ENCODE measurements at regions not wholly inside any gene's neighbourhood (a gene's known extent, or its start where the extent isn't known, plus 50 kb on each side); places are given as distances from the start of the nearest gene placed in this dataset.

DNA sequence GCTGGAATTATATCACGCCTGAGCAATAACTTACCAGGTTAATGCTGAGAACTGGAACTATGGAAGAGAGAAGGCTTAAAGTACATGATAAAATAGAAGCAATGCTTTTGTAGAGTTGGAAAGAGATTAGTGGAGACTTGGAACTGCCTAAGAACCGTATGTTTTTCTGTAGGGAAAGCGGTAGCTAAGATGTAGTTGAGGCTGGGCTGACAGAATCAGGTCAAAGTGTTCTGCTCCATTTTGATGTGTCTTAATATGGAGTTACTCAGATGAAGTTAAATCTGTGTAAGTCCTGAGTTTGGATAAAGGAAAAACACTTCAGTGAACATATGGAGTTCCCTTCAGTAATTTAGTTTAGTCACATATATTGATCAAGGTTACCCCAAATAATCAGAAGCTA lies 860.9 kb upstream of the CXADR start:
- Histone ChIP-seq H3K9me3 (replicated peaks in 1 of 2; ENCODE audit: control insufficient read depth in 2 of 2, insufficient read depth in 1 of 2, low read depth in 1 of 2, low read length in 2 of 2) (no peaks in the 10 kb centered on the region), H2BK12ac (ENCODE audit: low read length) (no peak overlapping the region), H3K23ac (ENCODE audit: low read depth, low read length, poor library complexity) (no peak overlapping the region), H3K36me3 (replicated peaks in 1 of 2; ENCODE audit: control insufficient read depth in 2 of 2, insufficient read depth in 2 of 2, low read length in 2 of 2) (no peaks in the 10 kb centered on the region), H3K14ac (ENCODE audit: low read length) (no peak overlapping the region), H3K27me3 (ENCODE audit: control insufficient read depth in 3 of 3, insufficient read depth in 3 of 3, low read depth in 1 of 3, low read length in 3 of 3) (no peaks in the 10 kb centered on the region), H2BK5ac (ENCODE audit: low read length) (no peak overlapping the region), H3K27ac (replicated peaks; ENCODE audit: low read length) (no peak overlapping the region), H3K9ac (ENCODE audit: low read depth, low read length, poor library complexity) (no peak overlapping the region), H3K4me1 (ENCODE audit: control insufficient read depth in 2 of 2, insufficient read depth in 1 of 2, low read depth in 1 of 2, low read length in 2 of 2) (no peaks in the 10 kb centered on the region), H3K4me3 (ENCODE audit: low read length in 2 of 2) (no peak overlapping the region), H4K91ac (ENCODE audit: low read depth, low read length, poor library complexity) (no peak overlapping the region), H2AK5ac (ENCODE audit: low read depth, low read length) (no peak overlapping the region), H3K4ac (ENCODE audit: low read length) (no peak overlapping the region), H3K79me1 (ENCODE audit: low read depth, low read length) (no peaks in the 10 kb centered on the region), H2BK15ac (ENCODE audit: low read length) (no peak overlapping the region), H3K18ac (ENCODE audit: low read length) (no peak overlapping the region), H2BK120ac (ENCODE audit: low read depth, low read length) (no peak overlapping the region), H2AFZ (ENCODE audit: low read length) (no peak overlapping the region), H3K4me2 (ENCODE audit: insufficient read depth, low read length, poor library complexity, severe bottlenecking) (no peak overlapping the region), H4K8ac (ENCODE audit: low read depth, low read length) (no peak overlapping the region)
- no CpG with 5 or more reads among the region's 3 CpGs for WGBS, 2 donors (ENCODE audit: extremely low coverage in 2 of 2, insufficient read length in 2 of 2, insufficient replicate concordance in 1 of 2)
- no peak for DNase-seq (ENCODE audit: low spot score)

DNA sequence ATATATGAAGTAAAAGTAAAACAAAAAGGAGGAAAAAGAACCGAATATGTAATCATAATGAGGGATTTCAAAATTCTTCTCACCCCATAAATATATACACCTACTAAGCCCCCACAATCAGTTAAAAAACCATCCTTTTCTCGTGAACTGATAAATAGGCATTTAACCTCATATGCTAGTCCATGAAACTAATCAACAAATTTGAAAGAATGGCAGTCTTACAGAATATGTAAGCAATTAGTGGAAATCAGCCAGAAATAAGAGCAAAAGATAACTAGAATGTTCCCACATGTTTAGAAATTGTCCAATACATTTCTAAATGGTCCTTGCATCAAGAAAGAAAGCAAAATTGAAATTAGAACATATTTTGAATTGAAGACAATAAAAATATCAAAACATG lies 849.4 kb upstream of the CXADR start:
- Histone ChIP-seq H3K9me3 (replicated peaks in 1 of 2; ENCODE audit: control insufficient read depth in 2 of 2, insufficient read depth in 1 of 2, low read depth in 1 of 2, low read length in 2 of 2) (no peaks in the 10 kb centered on the region), H3K23ac (ENCODE audit: low read depth, low read length, poor library complexity) (no peak overlapping the region), H3K4me3 (ENCODE audit: low read length in 2 of 2) (no peak overlapping the region), H4K8ac (ENCODE audit: low read depth, low read length) (no peak overlapping the region), H2AFZ (ENCODE audit: low read length) (no peak overlapping the region), H2AK5ac (ENCODE audit: low read depth, low read length) (no peak overlapping the region), H3K27ac (replicated peaks; ENCODE audit: low read length) (no peak overlapping the region), H3K27me3 (ENCODE audit: control insufficient read depth in 3 of 3, insufficient read depth in 3 of 3, low read depth in 1 of 3, low read length in 3 of 3) (no peaks in the 10 kb centered on the region), H3K4ac (ENCODE audit: low read length) (no peak overlapping the region), H2BK12ac (ENCODE audit: low read length) (no peak overlapping the region), H3K14ac (ENCODE audit: low read length) (no peak overlapping the region), H2BK5ac (ENCODE audit: low read length) (no peak overlapping the region), H2BK120ac (ENCODE audit: low read depth, low read length) (no peak overlapping the region), H3K4me1 (ENCODE audit: control insufficient read depth in 2 of 2, insufficient read depth in 1 of 2, low read depth in 1 of 2, low read length in 2 of 2) (no peaks in the 10 kb centered on the region), H4K91ac (ENCODE audit: low read depth, low read length, poor library complexity) (no peak overlapping the region), H3K36me3 (replicated peaks in 1 of 2; ENCODE audit: control insufficient read depth in 2 of 2, insufficient read depth in 2 of 2, low read length in 2 of 2) (no peaks in the 10 kb centered on the region), H3K18ac (ENCODE audit: low read length) (no peak overlapping the region), H2BK15ac (ENCODE audit: low read length) (no peak overlapping the region), H3K9ac (ENCODE audit: low read depth, low read length, poor library complexity) (no peak overlapping the region), H3K4me2 (ENCODE audit: insufficient read depth, low read length, poor library complexity, severe bottlenecking) (no peak overlapping the region), H3K79me1 (ENCODE audit: low read depth, low read length) (no peaks in the 10 kb centered on the region)
- WGBS, 2 donors (ENCODE audit: extremely low coverage in 2 of 2, insufficient read length in 2 of 2, insufficient replicate concordance in 1 of 2) = no CpG with 5 or more reads among the region's 2 CpGs
- no peak for DNase-seq (ENCODE audit: low spot score)

DNA sequence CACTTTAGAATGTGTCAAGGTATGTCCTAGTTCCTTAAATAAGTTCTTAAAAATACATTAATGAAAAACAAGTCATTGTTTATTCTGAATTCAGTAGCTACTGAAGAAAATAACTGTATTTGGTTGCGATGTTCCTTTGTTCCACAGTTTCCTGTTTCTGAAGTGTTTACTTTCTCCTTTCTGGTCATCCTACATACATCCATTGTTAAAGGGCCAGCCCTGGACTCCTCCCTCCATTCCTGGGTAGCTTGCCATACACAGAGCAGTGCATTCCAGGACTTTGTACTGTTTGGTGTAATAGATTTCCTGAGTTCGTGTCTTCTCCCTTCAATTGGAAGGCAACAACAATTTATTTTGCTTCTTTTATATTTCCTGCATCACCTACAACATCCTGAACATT lies 845.4 kb upstream of the CXADR start:
- Histone ChIP-seq H3K14ac (ENCODE audit: low read length) (no peak overlapping the region), H3K4ac (ENCODE audit: low read length) (no peak overlapping the region), H3K23ac (ENCODE audit: low read depth, low read length, poor library complexity) (no peak overlapping the region), H4K91ac (ENCODE audit: low read depth, low read length, poor library complexity) (no peak overlapping the region), H2BK12ac (ENCODE audit: low read length) (no peak overlapping the region), H3K27me3 (ENCODE audit: control insufficient read depth in 3 of 3, insufficient read depth in 3 of 3, low read depth in 1 of 3, low read length in 3 of 3) (no peaks in the 10 kb centered on the region), H2AFZ (ENCODE audit: low read length) (peak overlapping the region; percentile 16), H4K8ac (ENCODE audit: low read depth, low read length) (no peak overlapping the region), H3K9me3 (replicated peaks in 1 of 2; ENCODE audit: control insufficient read depth in 2 of 2, insufficient read depth in 1 of 2, low read depth in 1 of 2, low read length in 2 of 2) (no peaks in the 10 kb centered on the region), H2BK5ac (ENCODE audit: low read length) (no peak overlapping the region), H3K9ac (ENCODE audit: low read depth, low read length, poor library complexity) (no peak overlapping the region), H3K4me3 (ENCODE audit: low read length in 2 of 2) (no peak overlapping the region), H2AK5ac (ENCODE audit: low read depth, low read length) (no peak overlapping the region), H3K4me1 (ENCODE audit: control insufficient read depth in 2 of 2, insufficient read depth in 1 of 2, low read depth in 1 of 2, low read length in 2 of 2) (no peaks in the 10 kb centered on the region), H3K79me1 (ENCODE audit: low read depth, low read length) (no peaks in the 10 kb centered on the region), H2BK120ac (ENCODE audit: low read depth, low read length) (no peak overlapping the region), H3K4me2 (ENCODE audit: insufficient read depth, low read length, poor library complexity, severe bottlenecking) (no peak overlapping the region), H2BK15ac (ENCODE audit: low read length) (no peak overlapping the region), H3K27ac (replicated peaks; ENCODE audit: low read length) (no peak overlapping the region), H3K18ac (ENCODE audit: low read length) (no peak overlapping the region), H3K36me3 (replicated peaks in 1 of 2; ENCODE audit: control insufficient read depth in 2 of 2, insufficient read depth in 2 of 2, low read length in 2 of 2) (no peaks in the 10 kb centered on the region)
- no CpG with 5 or more reads among the region's 2 CpGs for WGBS, 2 donors (ENCODE audit: extremely low coverage in 2 of 2, insufficient read length in 2 of 2, insufficient replicate concordance in 1 of 2)
- DNase-seq (ENCODE audit: low spot score) = no peak

DNA sequence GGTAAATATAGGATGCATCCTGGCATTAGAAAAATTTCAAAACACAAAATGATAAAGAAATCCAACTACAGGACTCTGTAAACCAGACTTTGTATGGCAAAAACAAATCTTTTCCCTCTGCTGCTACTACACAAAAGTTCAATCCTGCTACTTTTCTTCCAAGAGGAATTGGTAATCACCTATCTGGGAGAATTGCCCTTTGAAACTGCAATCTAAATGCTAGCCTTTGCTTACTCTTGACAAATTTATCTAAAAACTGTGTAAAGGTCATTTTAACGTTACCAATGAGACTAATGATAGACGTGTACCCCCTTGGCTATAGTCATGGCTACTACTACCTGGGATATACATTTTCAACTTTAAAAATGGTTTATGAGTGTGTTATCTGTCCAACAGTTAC lies 837.9 kb upstream of the CXADR start:
- no peaks in the 10 kb centered on the region for H3K9me3 ChIP-seq (replicated peaks in 1 of 2; ENCODE audit: control insufficient read depth in 2 of 2, insufficient read depth in 1 of 2, low read depth in 1 of 2, low read length in 2 of 2)
- no peak overlapping the region for H4K91ac ChIP-seq (ENCODE audit: low read depth, low read length, poor library complexity)
- H3K9ac ChIP-seq (ENCODE audit: low read depth, low read length, poor library complexity) = no peak overlapping the region
- H3K4me2 ChIP-seq (ENCODE audit: insufficient read depth, low read length, poor library complexity, severe bottlenecking) = no peak overlapping the region
- H3K14ac ChIP-seq (ENCODE audit: low read length) = no peak overlapping the region
- no peak overlapping the region for H2BK15ac ChIP-seq (ENCODE audit: low read length)
- DNase-seq (ENCODE audit: low spot score) = no peak
- no peak overlapping the region for H3K4me3 ChIP-seq (ENCODE audit: low read length in 2 of 2)
- H3K27ac ChIP-seq (replicated peaks; ENCODE audit: low read length) = no peak overlapping the region
- H3K27me3 ChIP-seq (ENCODE audit: control insufficient read depth in 3 of 3, insufficient read depth in 3 of 3, low read depth in 1 of 3, low read length in 3 of 3) = no peaks in the 10 kb centered on the region
- H3K23ac ChIP-seq (ENCODE audit: low read depth, low read length, poor library complexity) = no peak overlapping the region
- no peaks in the 10 kb centered on the region for H3K79me1 ChIP-seq (ENCODE audit: low read depth, low read length)
- no peak overlapping the region for H2BK5ac ChIP-seq (ENCODE audit: low read length)
- H2BK120ac ChIP-seq (ENCODE audit: low read depth, low read length) = no peak overlapping the region
- H3K4me1 ChIP-seq (ENCODE audit: control insufficient read depth in 2 of 2, insufficient read depth in 1 of 2, low read depth in 1 of 2, low read length in 2 of 2) = no peaks in the 10 kb centered on the region
- no peak overlapping the region for H2AFZ ChIP-seq (ENCODE audit: low read length)
- H4K8ac ChIP-seq (ENCODE audit: low read depth, low read length) = no peak overlapping the region
- no peak overlapping the region for H2BK12ac ChIP-seq (ENCODE audit: low read length)
- no CpG with 5 or more reads among the region's 2 CpGs for WGBS, 2 donors (ENCODE audit: extremely low coverage in 2 of 2, insufficient read length in 2 of 2, insufficient replicate concordance in 1 of 2)
- H3K18ac ChIP-seq (ENCODE audit: low read length) = no peak overlapping the region
- no peak overlapping the region for H2AK5ac ChIP-seq (ENCODE audit: low read depth, low read length)
- H3K36me3 ChIP-seq (replicated peaks in 1 of 2; ENCODE audit: control insufficient read depth in 2 of 2, insufficient read depth in 2 of 2, low read length in 2 of 2) = no peaks in the 10 kb centered on the region
- no peak overlapping the region for H3K4ac ChIP-seq (ENCODE audit: low read length)

Measured in neuronal stem cell (in vitro differentiated cells).